AG04450 (cell line): ENCODE measurements at regions not wholly inside any gene's neighbourhood (a gene's known extent, or its start where the extent isn't known, plus 50 kb on each side); places are given as distances from the start of the nearest gene placed in this dataset.

Experiments
- CTCF ChIA-PET: fragments of 300-600, 350-600 bp; formaldehyde crosslinking; extraction: SDS; loops from one replicate; lab custom pipeline; 2022; ENCODE audit warnings: antibody characterized with exemption, inconsistent platforms; lab: Charles Lee
- POLR2A ChIA-PET: fragments of 350-600 bp; formaldehyde crosslinking; extraction: SDS; loops from one replicate; lab custom pipeline; 2021; ENCODE audit warnings: antibody characterized with exemption, inconsistent platforms; lab: Yijun Ruan, JAX
- DNase-seq: peaks from one replicate; pipeline ENCODE4 v3.0.0-alpha.2; 2011; ENCODE audit warnings: low read depth, low spot score
- H3K27ac ChIP-seq: one replicate; pipeline ENCODE4 v1.5.1; 2012; ENCODE audit warnings: low read depth, low read length, control low read depth
- H3K27me3 ChIP-seq: one replicate; pipeline ENCODE4 v1.6.0; 2012; ENCODE audit warnings: low read length; ENCODE audit not compliant: control insufficient read depth, insufficient read depth
- H3K4me3 ChIP-seq: 2 replicates; pipeline ENCODE4 v1.5.1; 2011; ENCODE audit warnings: mild to moderate bottlenecking, low read depth, low read length, control low read depth
- H3K9me3 ChIP-seq: 2 replicates; pipeline ENCODE4 v1.5.1; 2012; ENCODE audit warnings: low read length; ENCODE audit not compliant: control insufficient read depth, insufficient read depth
- CTCF ChIP-seq: IDR thresholded peaks from 2 replicates; pipeline ENCODE4 v1.5.1; 2011; ENCODE audit warnings: low read depth, low read length, control low read depth, inconsistent platforms

- ChIA-PET POLR2A (no interaction called here), CTCF (interaction anchor here (2.0 kb wide), 1 partner anchor 11 kb away, joined by 7 read pairs; no protein-coding TSS in a partner anchor)
- Histone ChIP-seq H3K4me3 (no peak overlapping the region), H3K9me3 (no peaks in the 10 kb centered on the region), H3K27me3 (no peaks in the 10 kb centered on the region), H3K27ac (no peak overlapping the region)
- TF ChIP-seq CTCF: no peak
- no peak for DNase-seq
These were observed 105.5 kb upstream of the FAM204A start for GRCh38 chr10:118447478-118448270.

GRCh38 chr10:118445535-118445934, 103.4 kb upstream of the FAM204A start:
- Histone ChIP-seq H3K27ac (no peak overlapping the region), H3K9me3 (no peaks in the 10 kb centered on the region), H3K27me3 (no peaks in the 10 kb centered on the region), H3K4me3 (no peak overlapping the region)
- TF ChIP-seq CTCF: no peak
- no peak for DNase-seq
- POLR2A ChIA-PET: no interaction called here
- CTCF ChIA-PET: no interaction called here

- no peak overlapping the region for H3K4me3 ChIP-seq
- no peak for DNase-seq
- ChIA-PET POLR2A (no interaction called here), CTCF (no interaction called here)
- H3K9me3 ChIP-seq: no peaks in the 10 kb centered on the region
- no peaks in the 10 kb centered on the region for H3K27me3 ChIP-seq
- H3K27ac ChIP-seq: no peak overlapping the region
- no peak for TF ChIP-seq CTCF
These were observed 101.9 kb upstream of the FAM204A start for GRCh38 chr10:118444069-118444468.

- ChIA-PET CTCF (no interaction called here), POLR2A (no interaction called here)
- no peak for TF ChIP-seq CTCF
- Histone ChIP-seq H3K4me3 (no peak overlapping the region), H3K27me3 (no peaks in the 10 kb centered on the region), H3K27ac (no peak overlapping the region), H3K9me3 (no peaks in the 10 kb centered on the region)
- DNase-seq: no peak
These were observed 99.9 kb upstream of the FAM204A start for GRCh38 chr10:118442032-118442431.

GRCh38 chr10:118439824-118440223, 97.7 kb upstream of the FAM204A start:
- POLR2A ChIA-PET: no interaction called here
- no peak for DNase-seq
- no peaks in the 10 kb centered on the region for H3K9me3 ChIP-seq
- no peak overlapping the region for H3K27ac ChIP-seq
- CTCF ChIA-PET: no interaction called here
- TF ChIP-seq CTCF: no peak
- no peaks in the 10 kb centered on the region for H3K27me3 ChIP-seq
- no peak overlapping the region for H3K4me3 ChIP-seq
